IPS-20b (cell line): ENCODE measurements at regions not wholly inside any gene's neighbourhood (a gene's known extent, or its start where the extent isn't known, plus 50 kb on each side); places are given as distances from the start of the nearest gene placed in this dataset.

Source experiments
- H3K27ac ChIP-seq: one replicate; pipeline ENCODE4 v1.5.1; 2013; ENCODE audit warnings: low read length
- H3K27me3 ChIP-seq: 2 replicates; pipeline ENCODE4 v1.6.1; 2013; ENCODE audit warnings: mild to moderate bottlenecking, low read length, inconsistent platforms; ENCODE audit not compliant: insufficient read depth
- H3K36me3 ChIP-seq: 2 replicates; pipeline ENCODE4 v1.6.1; 2013; ENCODE audit warnings: low read depth, mild to moderate bottlenecking, inconsistent platforms, low read length, moderate library complexity; ENCODE audit not compliant: insufficient read depth
- H3K4me1 ChIP-seq: 2 replicates; pipeline ENCODE4 v1.6.1; 2013; ENCODE audit warnings: mild to moderate bottlenecking, control low read depth, inconsistent platforms, low read length, moderate library complexity; ENCODE audit not compliant: insufficient read depth
- H3K4me3 ChIP-seq: 2 replicates; pipeline ENCODE4 v1.5.1; 2013; ENCODE audit warnings: mild to moderate bottlenecking, low read length, inconsistent platforms
- H3K9ac ChIP-seq: 2 replicates; pipeline ENCODE4 v1.6.1; 2013; ENCODE audit warnings: low read depth, mild to moderate bottlenecking, inconsistent platforms, low read length, moderate library complexity
- H3K9me3 ChIP-seq: 2 replicates; pipeline ENCODE4 v1.6.1; 2013; ENCODE audit warnings: mild to moderate bottlenecking, low read depth, low read length, inconsistent platforms; ENCODE audit not compliant: insufficient read depth

GRCh38 chr4:111650674-111651086 lies 494.6 kb upstream of the FAM241A start:
- peak overlapping the region; percentile 22 for H3K27ac ChIP-seq
- peak overlapping the region; percentile 22; the same call in 1 of the 2 replicates for H3K4me3 ChIP-seq
- no peaks in the 10 kb centered on the region for H3K9me3 ChIP-seq
- peaks cover 28% of the 10 kb centered on the region for H3K4me1 ChIP-seq
- H3K36me3 ChIP-seq, result no peaks in the 10 kb centered on the region
- H3K27me3 ChIP-seq, result no peaks in the 10 kb centered on the region
- peak overlapping the region; percentile 12; the same call in 1 of the 2 replicates for H3K9ac ChIP-seq

- Histone ChIP-seq H3K9me3 (no peaks in the 10 kb centered on the region), H3K4me1 (peaks cover 28% of the 10 kb centered on the region), H3K4me3 (no peak overlapping the region), H3K36me3 (no peaks in the 10 kb centered on the region), H3K27me3 (no peaks in the 10 kb centered on the region), H3K9ac (no peak overlapping the region), H3K27ac (no peak overlapping the region)
Measured at GRCh38 chr4:111652236-111652635, 493.0 kb upstream of the FAM241A start.

GRCh38 chr4:111652986-111653385 lies 492.3 kb upstream of the FAM241A start:
- H3K27ac ChIP-seq, result no peak overlapping the region
- H3K4me3 ChIP-seq, result no peak overlapping the region
- no peaks in the 10 kb centered on the region for H3K36me3 ChIP-seq
- H3K9me3 ChIP-seq, result no peaks in the 10 kb centered on the region
- no peaks in the 10 kb centered on the region for H3K27me3 ChIP-seq
- peaks cover 28% of the 10 kb centered on the region for H3K4me1 ChIP-seq
- H3K9ac ChIP-seq, result no peak overlapping the region

DNA sequence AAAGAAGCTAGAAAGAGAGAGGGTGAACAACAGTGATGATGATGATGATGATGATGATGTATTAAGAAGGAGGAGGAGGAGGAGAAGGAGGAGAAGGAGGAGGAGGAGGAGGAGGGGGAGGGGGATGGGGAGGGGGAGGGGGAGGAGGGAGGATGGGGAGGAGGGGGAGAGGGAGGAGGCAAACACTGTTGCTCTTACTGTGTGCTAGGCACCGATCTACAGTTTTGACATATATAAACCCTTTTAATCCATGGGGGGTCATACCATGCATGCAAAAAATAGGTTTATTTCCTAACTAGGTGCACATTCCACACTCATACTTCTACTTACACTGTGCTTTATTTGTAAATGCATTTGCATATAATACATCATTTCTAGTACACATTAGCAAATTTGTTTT lies 482.8 kb upstream of the FAM241A start:
- Histone ChIP-seq H3K4me1 (no peaks in the 10 kb centered on the region), H3K27me3 (no peaks in the 10 kb centered on the region), H3K9me3 (no peaks in the 10 kb centered on the region), H3K27ac (no peak overlapping the region), H3K9ac (no peak overlapping the region), H3K4me3 (no peak overlapping the region), H3K36me3 (no peaks in the 10 kb centered on the region)

DNA sequence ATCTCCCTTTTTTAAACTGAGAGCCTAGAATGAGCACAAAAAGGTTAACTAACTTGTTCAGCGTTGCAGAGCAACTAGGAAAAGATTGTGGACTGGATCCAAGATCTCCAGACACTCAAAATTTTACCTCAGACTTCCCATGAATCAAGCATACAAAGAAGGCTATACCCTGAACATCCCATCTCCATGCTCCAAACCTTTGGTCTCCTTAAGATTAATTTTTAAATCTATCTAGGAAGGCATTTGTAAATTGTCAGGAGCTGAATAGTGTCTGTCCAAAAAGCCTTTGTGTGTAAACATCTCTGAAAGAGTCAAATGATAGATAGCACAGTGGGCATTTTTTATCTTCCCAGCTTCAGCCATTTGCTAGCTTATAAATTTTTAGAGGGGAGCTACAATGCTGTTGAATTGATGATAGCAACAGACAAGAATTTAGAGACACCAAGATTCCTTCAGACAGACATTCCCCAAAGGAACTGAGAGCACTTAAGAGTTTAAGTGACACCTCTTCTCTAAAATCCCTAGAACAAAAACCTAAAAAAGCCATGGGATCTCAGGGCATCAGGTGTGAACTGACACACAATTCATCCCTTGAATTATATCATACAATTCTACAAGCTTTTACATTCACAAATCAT lies 480.8 kb upstream of the FAM241A start:
- no peaks in the 10 kb centered on the region for H3K9me3 ChIP-seq
- H3K4me1 ChIP-seq, result no peaks in the 10 kb centered on the region
- no peak overlapping the region for H3K27ac ChIP-seq
- H3K27me3 ChIP-seq, result no peaks in the 10 kb centered on the region
- H3K36me3 ChIP-seq, result no peaks in the 10 kb centered on the region
- no peak overlapping the region for H3K9ac ChIP-seq
- H3K4me3 ChIP-seq, result no peak overlapping the region

GRCh38 chr4:111666826-111667360 lies 478.4 kb upstream of the FAM241A start:
- H3K36me3 ChIP-seq, result no peaks in the 10 kb centered on the region
- H3K4me1 ChIP-seq, result no peaks in the 10 kb centered on the region
- no peaks in the 10 kb centered on the region for H3K9me3 ChIP-seq
- no peaks in the 10 kb centered on the region for H3K27me3 ChIP-seq
- H3K27ac ChIP-seq, result no peak overlapping the region
- H3K4me3 ChIP-seq, result no peak overlapping the region
- H3K9ac ChIP-seq, result no peak overlapping the region

GRCh38 chr4:111671756-111672155 lies 473.5 kb upstream of the FAM241A start:
- H3K27ac ChIP-seq, result no peak overlapping the region
- no peaks in the 10 kb centered on the region for H3K27me3 ChIP-seq
- H3K9me3 ChIP-seq, result no peaks in the 10 kb centered on the region
- no peak overlapping the region for H3K4me3 ChIP-seq
- no peak overlapping the region for H3K9ac ChIP-seq
- H3K36me3 ChIP-seq, result no peaks in the 10 kb centered on the region
- no peaks in the 10 kb centered on the region for H3K4me1 ChIP-seq

DNA sequence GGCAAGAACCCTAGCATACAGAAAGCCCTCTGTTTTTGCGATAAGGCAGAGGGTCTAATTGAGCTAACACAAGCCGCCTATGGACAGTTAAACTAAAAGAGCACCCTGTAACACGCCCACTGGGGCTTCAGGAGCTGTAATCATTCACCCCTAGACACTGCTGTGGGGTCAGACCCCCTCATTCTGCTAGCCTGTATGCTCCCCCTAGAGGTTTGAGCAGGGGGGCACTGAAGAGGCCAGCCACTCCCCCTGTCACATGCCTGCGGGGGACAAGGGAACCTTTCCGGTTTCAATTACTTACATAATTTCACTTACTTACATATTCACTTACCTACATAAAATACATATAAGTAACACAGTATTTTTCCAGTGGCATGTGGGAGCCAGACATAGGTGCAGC lies 469.5 kb upstream of the FAM241A start:
- H3K9ac ChIP-seq, result no peak overlapping the region
- no peaks in the 10 kb centered on the region for H3K36me3 ChIP-seq
- no peak overlapping the region for H3K27ac ChIP-seq
- H3K4me3 ChIP-seq, result no peak overlapping the region
- no peaks in the 10 kb centered on the region; the same call in 1 of the 2 replicates for H3K4me1 ChIP-seq
- H3K9me3 ChIP-seq, result no peaks in the 10 kb centered on the region
- H3K27me3 ChIP-seq, result no peaks in the 10 kb centered on the region

DNA sequence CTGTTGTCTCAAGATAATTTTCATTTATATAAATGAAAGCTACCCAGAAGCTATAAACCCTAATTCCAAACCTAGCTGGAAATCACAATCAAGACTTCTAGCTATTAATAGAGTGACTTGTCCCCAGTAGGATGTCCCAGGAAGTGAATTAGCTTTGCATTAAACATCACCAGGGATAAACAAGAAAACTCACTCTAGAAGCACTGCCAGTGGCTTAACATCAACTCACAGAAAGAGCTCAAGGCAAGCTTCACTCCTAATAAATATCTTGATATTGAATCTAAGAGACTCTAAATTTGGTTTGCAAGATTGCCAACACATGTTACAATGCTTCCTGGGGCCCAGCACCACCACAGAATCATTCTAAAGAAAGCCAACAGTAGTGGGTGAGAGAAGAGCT lies 468.7 kb upstream of the FAM241A start:
- no peaks in the 10 kb centered on the region for H3K36me3 ChIP-seq
- H3K4me1 ChIP-seq, result no peaks in the 10 kb centered on the region; the same call in 1 of the 2 replicates
- H3K27me3 ChIP-seq, result no peaks in the 10 kb centered on the region
- no peak overlapping the region for H3K27ac ChIP-seq
- H3K4me3 ChIP-seq, result no peak overlapping the region
- no peaks in the 10 kb centered on the region for H3K9me3 ChIP-seq
- no peak overlapping the region for H3K9ac ChIP-seq

DNA sequence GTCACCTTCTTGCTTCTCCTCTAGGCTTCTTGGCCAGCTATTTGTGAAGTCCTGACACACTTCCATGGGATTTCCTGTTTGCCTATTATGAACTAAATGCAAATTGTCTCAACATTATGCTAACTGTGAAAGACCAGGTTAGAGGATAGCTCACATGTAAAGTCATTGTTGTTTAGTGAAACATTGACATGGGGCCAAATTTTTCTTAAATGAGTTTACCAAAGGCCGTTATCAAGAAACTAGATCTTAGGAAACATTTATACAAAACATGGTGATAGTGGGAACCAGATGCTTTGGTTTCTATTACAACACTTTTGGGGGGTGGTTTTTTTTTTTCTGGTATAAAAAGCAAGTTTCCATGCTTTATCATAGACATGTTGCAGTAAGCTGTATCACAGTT lies 466.8 kb upstream of the FAM241A start:
- Histone ChIP-seq H3K27me3 (no peaks in the 10 kb centered on the region), H3K9me3 (no peaks in the 10 kb centered on the region), H3K4me3 (no peak overlapping the region), H3K27ac (no peak overlapping the region), H3K36me3 (no peaks in the 10 kb centered on the region), H3K9ac (no peak overlapping the region), H3K4me1 (no peaks in the 10 kb centered on the region; the same call in 1 of the 2 replicates)

GRCh38 chr4:111678908-111679307 lies 466.3 kb upstream of the FAM241A start:
- Histone ChIP-seq H3K9me3 (no peaks in the 10 kb centered on the region), H3K36me3 (no peaks in the 10 kb centered on the region), H3K27me3 (no peaks in the 10 kb centered on the region), H3K27ac (no peak overlapping the region), H3K9ac (no peak overlapping the region), H3K4me3 (no peak overlapping the region), H3K4me1 (no peaks in the 10 kb centered on the region; the same call in 1 of the 2 replicates)

DNA sequence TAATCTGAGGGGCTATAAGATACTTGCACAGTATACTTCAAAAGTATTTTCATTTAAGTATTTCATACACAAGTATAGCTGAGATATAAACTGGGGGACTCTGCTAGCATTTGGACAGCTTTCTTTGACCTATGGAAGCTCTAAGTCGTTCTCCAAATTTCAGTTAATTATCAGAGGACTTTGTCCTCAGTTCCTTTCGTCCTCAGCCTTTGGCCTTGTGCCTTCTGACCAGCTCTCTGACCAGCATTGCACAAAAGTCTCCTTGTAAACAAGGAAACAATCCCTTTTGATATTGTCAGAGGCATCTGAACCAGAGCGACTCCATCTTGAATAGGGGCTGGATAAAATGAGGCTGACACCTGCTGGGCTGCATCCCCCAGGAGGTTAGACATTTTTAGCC lies 464.0 kb upstream of the FAM241A start:
- no peak overlapping the region for H3K9ac ChIP-seq
- H3K27ac ChIP-seq, result no peak overlapping the region
- H3K4me3 ChIP-seq, result no peak overlapping the region
- no peaks in the 10 kb centered on the region for H3K9me3 ChIP-seq
- no peaks in the 10 kb centered on the region; the same call in 1 of the 2 replicates for H3K4me1 ChIP-seq
- H3K36me3 ChIP-seq, result no peaks in the 10 kb centered on the region
- no peaks in the 10 kb centered on the region for H3K27me3 ChIP-seq
